ENCODE measurements at regions not wholly inside any gene's neighbourhood (a gene's known extent, or its start where the extent isn't known, plus 50 kb on each side); places are given as distances from the start of the nearest gene placed in this dataset.
"Not testable (repeated sequence)": the region's sequence is repeated elsewhere in the genome, so short reads cannot be mapped to it uniquely, and the experiment has no call there.

GRCh38 chr11:98630736-98631135 is 390.0 kb upstream of the CNTN5 start:
- DNase-seq = no peak

- no peak for DNase-seq
These were observed 363.0 kb upstream of the CNTN5 start for GRCh38 chr11:98657711-98658110.

GRCh38 chr11:98659431-98659830 is 361.3 kb upstream of the CNTN5 start:
- DNase-seq = no peak

GRCh38 chr11:98674390-98674789 is 346.4 kb upstream of the CNTN5 start:
- DNase-seq = no peak

GRCh38 chr11:98679673-98680072 is 341.1 kb upstream of the CNTN5 start:
- no peak for DNase-seq

- DNase-seq = no peak
These were observed 319.2 kb upstream of the CNTN5 start for GRCh38 chr11:98701541-98701940.

- DNase-seq = no peak
These were observed 316.8 kb upstream of the CNTN5 start for GRCh38 chr11:98703779-98704556.

- DNase-seq = no peak
These were observed 310.7 kb upstream of the CNTN5 start for GRCh38 chr11:98710026-98710425.

- no peak for DNase-seq
These were observed 309.8 kb upstream of the CNTN5 start for GRCh38 chr11:98710986-98711385.

GRCh38 chr11:98720951-98721350 is 299.8 kb upstream of the CNTN5 start:
- no peak for DNase-seq

- no peak for DNase-seq
These were observed 295.3 kb upstream of the CNTN5 start for GRCh38 chr11:98725471-98725870.

- no peak for DNase-seq
These were observed 292.3 kb upstream of the CNTN5 start for GRCh38 chr11:98728421-98728820.

- DNase-seq = no peak
These were observed 291.6 kb upstream of the CNTN5 start for GRCh38 chr11:98729118-98729517.

GRCh38 chr11:98732947-98733346 is 287.8 kb upstream of the CNTN5 start:
- DNase-seq = no peak

- DNase-seq = not testable (repeated sequence)
These were observed 287.4 kb upstream of the CNTN5 start for GRCh38 chr11:98733378-98733777.

GRCh38 chr11:98734686-98735085 is 286.1 kb upstream of the CNTN5 start:
- no peak for DNase-seq

- no peak for DNase-seq
These were observed 283.9 kb upstream of the CNTN5 start for GRCh38 chr11:98736833-98737232.

- no peak for DNase-seq
These were observed 280.4 kb upstream of the CNTN5 start for GRCh38 chr11:98740321-98740720.

GRCh38 chr11:98763446-98763845 is 257.3 kb upstream of the CNTN5 start:
- not testable (repeated sequence) for DNase-seq

GRCh38 chr11:98766903-98767302 is 253.8 kb upstream of the CNTN5 start:
- DNase-seq = no peak

- not testable (repeated sequence) for DNase-seq
These were observed 250.7 kb upstream of the CNTN5 start for GRCh38 chr11:98770046-98770445.

- no peak for DNase-seq
These were observed 249.0 kb upstream of the CNTN5 start for GRCh38 chr11:98771791-98772190.

- DNase-seq = no peak
These were observed 247.9 kb upstream of the CNTN5 start for GRCh38 chr11:98772893-98773292.

GRCh38 chr11:98793276-98793675 is 227.5 kb upstream of the CNTN5 start:
- no peak for DNase-seq

GRCh38 chr11:98798333-98798732 is 222.4 kb upstream of the CNTN5 start:
- no peak for DNase-seq

Measured in NCI-H1694 treated with DMSO at 0.1 percent for 48 hours (cell line).